ENCODE measurements at regions not wholly inside any gene's neighbourhood (a gene's known extent, or its start where the extent isn't known, plus 50 kb on each side); places are given as distances from the start of the nearest gene placed in this dataset.

GRCh38 chr9:90121762-90122161, 517.0 kb downstream of the GADD45G start:
- no peak overlapping the region for H3K4me2 ChIP-seq
- no peak overlapping the region for H3K4me3 ChIP-seq
- H3K27ac ChIP-seq = no peak overlapping the region
- no peak for TF ChIP-seq EZH2 (IDR thresholded peaks at IDR 0.05; ENCODE audit: borderline replicate concordance)
- TF ChIP-seq CTCF (IDR thresholded peaks at IDR 0.05; ENCODE audit: poor library complexity) = no peak
- no peak for TF ChIP-seq EZH2phosphoT487 (IDR thresholded peaks at IDR 0.05; ENCODE audit: low read depth, severe bottlenecking, unreplicated experiment)
- no peak for DNase-seq (ENCODE audit: low spot score)
- H2AFZ ChIP-seq = no peak overlapping the region
- no peaks in the 10 kb centered on the region for H3K4me1 ChIP-seq (ENCODE audit: insufficient read depth)
- H3K27me3 ChIP-seq = no peaks in the 10 kb centered on the region
- no peaks in the 10 kb centered on the region for H3K79me2 ChIP-seq
- no peaks in the 10 kb centered on the region for H4K20me1 ChIP-seq (ENCODE audit: insufficient read depth, poor library complexity, severe bottlenecking)
- no peaks in the 10 kb centered on the region for H3K9me3 ChIP-seq (ENCODE audit: low read depth)
- no peaks in the 10 kb centered on the region for H3K36me3 ChIP-seq (replicated peaks; ENCODE audit: insufficient read depth, low read depth)
- no peaks in the 10 kb centered on the region for H3K9me2 ChIP-seq (replicated peaks; ENCODE audit: insufficient read depth)
- WGBS (ENCODE audit: low lambda C conversion rate, missing lambda C conversion rate) = 51% methylated on average over 7 of the region's 7 CpGs

GRCh38 chr9:90124961-90125360, 517.7 kb downstream of the DIRAS2 start:
- 63% methylated on average over 1 of the region's 1 CpG for WGBS (ENCODE audit: low lambda C conversion rate, missing lambda C conversion rate)
- Histone ChIP-seq H3K4me2 (no peak overlapping the region), H3K4me3 (no peak overlapping the region), H3K27ac (no peak overlapping the region), H3K27me3 (peaks cover 5% of the 10 kb centered on the region), H3K9me3 (ENCODE audit: low read depth) (no peaks in the 10 kb centered on the region), H3K79me2 (no peaks in the 10 kb centered on the region), H3K36me3 (replicated peaks; ENCODE audit: insufficient read depth, low read depth) (no peaks in the 10 kb centered on the region), H3K4me1 (ENCODE audit: insufficient read depth) (no peaks in the 10 kb centered on the region), H2AFZ (no peak overlapping the region), H4K20me1 (ENCODE audit: insufficient read depth, poor library complexity, severe bottlenecking) (no peaks in the 10 kb centered on the region), H3K9me2 (replicated peaks; ENCODE audit: insufficient read depth) (no peaks in the 10 kb centered on the region)
- no peak for TF ChIP-seq EZH2 (IDR thresholded peaks at IDR 0.05; ENCODE audit: borderline replicate concordance)
- TF ChIP-seq CTCF (IDR thresholded peaks at IDR 0.05; ENCODE audit: poor library complexity) = no peak
- no peak for TF ChIP-seq EZH2phosphoT487 (IDR thresholded peaks at IDR 0.05; ENCODE audit: low read depth, severe bottlenecking, unreplicated experiment)
- DNase-seq (ENCODE audit: low spot score) = no peak

DNA sequence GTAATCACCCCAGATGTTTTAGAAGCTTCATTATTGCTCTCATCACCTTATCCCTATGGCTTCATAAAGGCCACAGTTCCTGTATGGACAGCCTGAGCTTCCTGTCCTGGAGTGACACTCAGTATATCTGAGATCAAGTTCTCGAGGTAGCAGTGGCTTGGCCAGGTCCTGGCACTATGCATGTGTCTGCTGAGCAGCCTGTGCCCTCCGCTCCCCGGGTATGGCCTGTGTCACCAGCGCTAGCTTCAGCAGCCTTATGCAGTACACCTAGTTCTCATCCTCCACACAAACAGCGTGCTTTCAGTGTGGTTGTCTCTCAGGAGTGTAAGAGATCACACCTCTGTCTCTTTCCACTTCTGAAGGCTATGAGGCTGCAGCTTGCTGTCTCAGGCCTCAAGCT, 514.7 kb downstream of the DIRAS2 start:
- H3K4me3 ChIP-seq = no peak overlapping the region
- H3K27ac ChIP-seq = no peak overlapping the region
- peaks cover 16% of the 10 kb centered on the region for H3K27me3 ChIP-seq
- no peaks in the 10 kb centered on the region for H3K9me2 ChIP-seq (replicated peaks; ENCODE audit: insufficient read depth)
- H3K4me1 ChIP-seq (ENCODE audit: insufficient read depth) = no peaks in the 10 kb centered on the region
- WGBS (ENCODE audit: low lambda C conversion rate, missing lambda C conversion rate) = 92% methylated on average over 5 of the region's 5 CpGs
- no peak for DNase-seq (ENCODE audit: low spot score)
- no peak overlapping the region for H3K4me2 ChIP-seq
- TF ChIP-seq EZH2 (IDR thresholded peaks at IDR 0.05; ENCODE audit: borderline replicate concordance) = no peak
- no peak for TF ChIP-seq EZH2phosphoT487 (IDR thresholded peaks at IDR 0.05; ENCODE audit: low read depth, severe bottlenecking, unreplicated experiment)
- TF ChIP-seq CTCF (IDR thresholded peaks at IDR 0.05; ENCODE audit: poor library complexity) = no peak
- H3K36me3 ChIP-seq (replicated peaks; ENCODE audit: insufficient read depth, low read depth) = no peaks in the 10 kb centered on the region
- no peaks in the 10 kb centered on the region for H3K9me3 ChIP-seq (ENCODE audit: low read depth)
- no peaks in the 10 kb centered on the region for H4K20me1 ChIP-seq (ENCODE audit: insufficient read depth, poor library complexity, severe bottlenecking)
- H3K79me2 ChIP-seq = no peaks in the 10 kb centered on the region
- no peak overlapping the region for H2AFZ ChIP-seq

Measured in hepatocyte (in vitro differentiated cells).